Common myeloid progenitor, CD34-positive (primary cell): ENCODE measurements at regions not wholly inside any gene's neighbourhood (a gene's known extent, or its start where the extent isn't known, plus 50 kb on each side); places are given as distances from the start of the nearest gene placed in this dataset.

ENCODE experiments used
- CTCF ChIA-PET: fragments of 350-600 bp; sonication (Branson Sonifier 250); formaldehyde crosslinking; loops from one replicate; lab custom pipeline; 2021; ENCODE audit warnings: antibody characterized with exemption; lab: Charles Lee
- POLR2A ChIA-PET: fragments of 350-600 bp; sonication (Branson Sonifier 250); formaldehyde crosslinking; loops from one replicate; lab custom pipeline; 2021; ENCODE audit warnings: antibody characterized with exemption; lab: Charles Lee
- DNase-seq, 3 donors: peaks; one replicate each; pipeline versions ENCODE4 v3.0.0 to v3.0.0-alpha.2; 2013
- H3K27ac ChIP-seq, 2 experiments: 1 replicate in 1 of 2; 2 replicates in 1 of 2; pipeline ENCODE4 v1.7.0; 2013; ENCODE audit warnings: inconsistent platforms in 2 of 2, low read length in 2 of 2, mild to moderate bottlenecking in 2 of 2, low read depth in 1 of 2, moderate library complexity in 1 of 2; ENCODE audit not compliant: severe bottlenecking in 2 of 2, insufficient read depth in 1 of 2, poor library complexity in 1 of 2
- H3K27me3 ChIP-seq, 5 experiments: replicated peaks in 2 of 5; 1 replicate in 3 of 5; 2 replicates in 2 of 5; pipeline versions ENCODE4 v1.6.1 to v1.7.0; 2013; ENCODE audit warnings: low read length in 4 of 5, mild to moderate bottlenecking in 2 of 5, moderate library complexity in 2 of 5, inconsistent platforms in 1 of 5; ENCODE audit not compliant: insufficient read depth in 5 of 5, control insufficient read depth in 4 of 5
- H3K36me3 ChIP-seq, 4 experiments: 1 replicate in 2 of 4; 2 replicates in 2 of 4; pipeline versions ENCODE4 v1.6.1 to v1.7.0; 2013; ENCODE audit warnings: low read length in 3 of 4, control low read depth in 1 of 4, mild to moderate bottlenecking in 1 of 4; ENCODE audit not compliant: control insufficient read depth in 4 of 4, insufficient read depth in 4 of 4
- H3K4me1 ChIP-seq, 4 experiments: 1 replicate in 3 of 4; 2 replicates in 1 of 4; pipeline versions ENCODE4 v1.6.1 to v1.7.1; 2013; ENCODE audit warnings: low read length in 3 of 4, mild to moderate bottlenecking in 3 of 4, control low read depth in 1 of 4, inconsistent platforms in 1 of 4, moderate library complexity in 1 of 4; ENCODE audit not compliant: control insufficient read depth in 4 of 4, insufficient read depth in 4 of 4; ENCODE audit errors: control extremely low read depth in 1 of 4
- H3K4me3 ChIP-seq, 7 experiments: 1 replicate in 4 of 7; 2 replicates in 3 of 7; pipeline versions ENCODE4 v1.5.1 to v1.7.0; 2013; ENCODE audit warnings: mild to moderate bottlenecking in 7 of 7, low read length in 6 of 7, moderate library complexity in 6 of 7, inconsistent platforms in 2 of 7, low read depth in 2 of 7, control low read depth in 1 of 7; ENCODE audit not compliant: insufficient read depth in 4 of 7, control insufficient read depth in 1 of 7; ENCODE audit errors: extremely low read depth in 1 of 7
- H3K9me3 ChIP-seq, 5 experiments: 1 replicate in 4 of 5; 2 replicates in 1 of 5; pipeline versions ENCODE4 v1.6.1 to v1.7.1; 2013; ENCODE audit warnings: low read length in 4 of 5, mild to moderate bottlenecking in 2 of 5, inconsistent platforms in 1 of 5, low read depth in 1 of 5, moderate library complexity in 1 of 5; ENCODE audit not compliant: control insufficient read depth in 4 of 5, insufficient read depth in 2 of 5; ENCODE audit errors: control extremely low read depth in 1 of 5
- WGBS: methylation state at CpG from one replicate; pipeline ENCODE4 v1.1.5; 2013; ENCODE audit not compliant: insufficient coverage; 5-methylcytosine and 5-hydroxymethylcytosine counted together

DNA sequence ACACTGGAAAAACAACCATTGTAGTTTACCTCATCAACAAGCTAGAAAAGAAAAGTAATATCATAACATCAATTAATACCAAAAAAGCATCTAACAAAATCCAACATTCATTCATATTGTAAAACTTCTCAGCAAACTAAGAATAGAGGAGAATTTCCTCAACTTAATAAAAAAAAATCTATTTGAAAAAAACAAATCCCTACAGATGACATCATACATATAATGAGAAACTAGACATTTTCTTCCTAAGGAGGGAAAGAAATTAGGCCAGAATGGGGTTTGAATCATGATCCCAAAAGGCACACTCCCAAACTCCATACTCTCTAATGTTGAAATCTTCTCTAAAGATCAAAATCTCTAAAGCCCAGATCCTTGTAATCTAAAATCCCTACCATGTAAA, 460.0 kb downstream of the IRS1 start:
- no peaks in the 10 kb centered on the region for H3K4me1 ChIP-seq
- H3K27ac ChIP-seq, result no peak overlapping the region
- no peaks in the 10 kb centered on the region for H3K27me3 ChIP-seq
- no peak overlapping the region for H3K4me3 ChIP-seq
- no peaks in the 10 kb centered on the region for H3K36me3 ChIP-seq
- ChIA-PET POLR2A (no interaction called here), CTCF (no interaction called here)
- no peak for DNase-seq
- H3K9me3 ChIP-seq, result no peaks in the 10 kb centered on the region

DNA sequence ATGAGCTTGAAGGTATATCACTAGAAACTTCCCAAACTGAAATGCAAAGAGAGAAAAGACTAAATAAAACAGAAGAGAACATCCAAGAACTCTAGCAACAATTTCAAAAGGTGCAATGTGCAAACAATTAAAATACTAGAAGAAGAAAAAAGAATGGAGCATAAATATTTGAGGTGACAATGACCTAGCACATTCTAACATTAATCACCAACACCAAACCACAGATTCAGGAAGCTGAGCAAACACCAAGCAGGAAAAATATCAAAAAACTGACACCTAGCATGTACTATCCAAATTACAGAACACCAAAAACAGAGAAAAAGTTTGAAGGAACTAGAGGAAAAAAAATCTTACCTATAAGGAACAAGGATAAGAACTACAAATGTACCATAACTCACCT, 460.8 kb downstream of the IRS1 start:
- DNase-seq, result peak in 2 of 3 donors; percentile 1 to 17
- no peaks in the 10 kb centered on the region for H3K27me3 ChIP-seq
- CTCF ChIA-PET, result interaction anchor here (0.6 kb wide), 1 partner anchor 315 kb away, joined by 3 read pairs; no protein-coding TSS in a partner anchor
- POLR2A ChIA-PET, result no interaction called here
- H3K27ac ChIP-seq, result no peak overlapping the region
- H3K4me3 ChIP-seq, result no peak overlapping the region
- no peaks in the 10 kb centered on the region for H3K36me3 ChIP-seq
- H3K9me3 ChIP-seq, result no peaks in the 10 kb centered on the region
- no peaks in the 10 kb centered on the region for H3K4me1 ChIP-seq

DNA sequence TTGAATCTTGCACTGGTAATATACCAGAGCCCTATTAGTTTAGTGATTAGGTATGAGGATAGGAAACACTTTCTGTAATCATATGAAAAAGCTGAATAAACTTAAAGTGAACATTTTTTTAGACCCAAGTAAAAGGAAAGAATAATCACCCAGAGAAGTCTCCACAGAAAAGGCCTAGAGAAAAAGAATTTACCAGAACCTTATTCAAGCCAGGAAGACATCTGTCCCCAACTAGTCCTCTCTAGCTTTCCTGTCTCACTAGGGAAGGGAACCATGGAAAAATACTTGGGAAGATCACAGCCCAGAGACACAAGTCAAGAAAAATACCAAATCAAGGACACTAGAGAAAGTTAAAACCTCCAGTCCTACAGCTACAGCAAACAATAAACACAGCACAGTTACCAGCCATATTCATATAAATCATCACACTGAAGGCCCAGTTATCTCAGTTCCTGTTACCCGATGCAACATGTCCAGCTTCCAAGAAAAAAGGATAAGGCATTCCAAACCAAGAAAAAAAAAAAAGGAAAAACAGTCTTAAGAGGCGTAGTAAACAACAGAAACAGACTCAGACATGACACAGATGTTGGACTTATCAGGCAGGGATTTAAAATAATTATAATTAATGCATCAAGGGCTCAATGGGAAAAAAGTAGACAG, 461.5 kb downstream of the IRS1 start:
- CTCF ChIA-PET, result no interaction called here
- POLR2A ChIA-PET, result interaction anchor here (0.6 kb wide), 1 partner anchor 71 kb away, joined by 3 read pairs; no protein-coding TSS in a partner anchor

DNA sequence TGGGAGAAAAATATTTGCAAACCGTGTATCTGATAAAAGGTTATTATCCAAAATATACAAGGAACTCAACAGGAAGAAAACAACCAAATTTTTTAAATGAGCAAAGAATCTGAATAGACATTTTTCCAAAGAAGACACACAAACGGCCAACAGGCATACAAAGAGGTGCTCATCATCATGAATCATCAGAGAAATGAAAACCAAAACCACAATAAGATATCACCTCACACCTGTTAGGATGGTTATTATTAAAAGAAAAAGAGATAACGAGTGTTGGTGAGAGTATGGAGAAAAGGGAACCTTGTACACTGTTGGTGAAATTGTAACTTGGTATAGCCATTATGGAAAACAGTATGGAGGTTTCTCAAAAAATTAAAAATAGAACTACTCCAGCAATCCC, 463.3 kb downstream of the IRS1 start:
- CTCF ChIA-PET, result no interaction called here
- Histone ChIP-seq H3K4me3 (no peak overlapping the region), H3K36me3 (no peaks in the 10 kb centered on the region), H3K9me3 (no peaks in the 10 kb centered on the region), H3K27ac (no peak overlapping the region), H3K27me3 (no peaks in the 10 kb centered on the region), H3K4me1 (no peaks in the 10 kb centered on the region)
- POLR2A ChIA-PET, result no interaction called here
- no peak for DNase-seq
- no CpG with 5 or more reads among the region's 3 CpGs for WGBS

More for the DNA sequence above, 461.5 kb downstream of the IRS1 start:
- no CpG with 5 or more reads among the region's 2 CpGs for WGBS
- Histone ChIP-seq H3K27ac (no peak overlapping the region), H3K4me3 (no peak overlapping the region), H3K36me3 (no peaks in the 10 kb centered on the region), H3K9me3 (no peaks in the 10 kb centered on the region), H3K4me1 (no peaks in the 10 kb centered on the region), H3K27me3 (no peaks in the 10 kb centered on the region)
- no peak for DNase-seq

DNA sequence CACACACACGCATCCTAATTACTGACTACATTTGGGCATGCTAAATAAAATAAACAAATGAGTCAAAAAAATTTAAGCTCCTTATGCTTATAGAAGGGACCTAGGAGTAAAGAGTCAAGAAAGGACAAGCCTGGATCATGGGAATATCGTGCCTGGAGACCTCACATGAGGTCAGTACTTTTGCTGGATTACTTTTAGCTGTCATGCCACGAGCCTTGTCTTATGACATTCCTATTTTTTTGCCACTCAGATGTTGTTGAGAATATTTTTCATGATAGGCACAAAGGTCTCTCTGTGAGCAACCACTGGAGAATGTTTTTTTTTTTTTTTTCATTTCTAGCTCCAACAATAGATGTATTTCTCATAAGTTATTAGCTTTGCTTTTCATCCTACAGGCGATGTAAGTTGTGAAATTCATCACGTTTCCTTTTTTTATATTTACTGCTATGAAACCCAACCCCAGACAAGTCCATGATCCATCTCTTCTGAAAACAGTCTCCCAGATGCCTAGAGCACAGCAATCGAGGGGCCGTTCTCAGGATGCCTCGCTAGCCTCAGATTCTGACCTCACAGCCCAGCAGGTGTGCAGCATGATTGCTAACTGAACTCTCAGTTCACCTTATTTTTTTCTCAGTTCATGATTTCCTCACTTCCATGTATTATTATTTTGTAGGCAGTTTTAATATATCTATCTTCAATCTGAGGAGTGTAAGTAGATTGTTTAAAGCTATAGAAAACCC, 464.5 kb downstream of the IRS1 start:
- H3K9me3 ChIP-seq, result no peaks in the 10 kb centered on the region
- H3K4me1 ChIP-seq, result no peaks in the 10 kb centered on the region
- DNase-seq, result no peak
- no peak overlapping the region for H3K27ac ChIP-seq
- no peak overlapping the region for H3K4me3 ChIP-seq
- no peaks in the 10 kb centered on the region for H3K36me3 ChIP-seq
- ChIA-PET CTCF (no interaction called here), POLR2A (no interaction called here)
- H3K27me3 ChIP-seq, result no peaks in the 10 kb centered on the region
- 98% methylated on average over 5 of the region's 8 CpGs for WGBS

DNA sequence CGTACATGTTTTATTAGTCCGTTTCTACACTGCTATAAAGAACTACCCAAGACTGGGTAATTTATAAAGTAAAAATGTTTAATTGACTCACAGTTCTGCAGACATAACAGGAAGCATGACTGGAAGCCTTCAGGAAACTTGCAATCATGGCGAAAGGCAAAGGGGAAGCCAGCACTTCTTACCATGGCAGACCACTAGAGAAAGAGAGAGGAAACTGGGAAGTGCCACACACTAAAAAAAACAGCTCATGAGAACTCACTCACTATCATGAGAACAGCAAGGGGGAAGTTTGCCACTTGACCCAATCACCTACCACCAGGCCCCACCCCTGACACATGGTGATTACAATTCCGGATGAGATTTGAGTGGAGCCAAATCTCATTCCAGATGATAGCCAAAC, 466.2 kb downstream of the IRS1 start:
- DNase-seq, result no peak
- Histone ChIP-seq H3K9me3 (no peaks in the 10 kb centered on the region), H3K4me1 (no peaks in the 10 kb centered on the region), H3K27me3 (no peaks in the 10 kb centered on the region), H3K4me3 (no peak overlapping the region), H3K36me3 (no peaks in the 10 kb centered on the region), H3K27ac (no peak overlapping the region)
- 50% methylated on average over 1 of the region's 4 CpGs for WGBS
- ChIA-PET CTCF (no interaction called here), POLR2A (no interaction called here)

DNA sequence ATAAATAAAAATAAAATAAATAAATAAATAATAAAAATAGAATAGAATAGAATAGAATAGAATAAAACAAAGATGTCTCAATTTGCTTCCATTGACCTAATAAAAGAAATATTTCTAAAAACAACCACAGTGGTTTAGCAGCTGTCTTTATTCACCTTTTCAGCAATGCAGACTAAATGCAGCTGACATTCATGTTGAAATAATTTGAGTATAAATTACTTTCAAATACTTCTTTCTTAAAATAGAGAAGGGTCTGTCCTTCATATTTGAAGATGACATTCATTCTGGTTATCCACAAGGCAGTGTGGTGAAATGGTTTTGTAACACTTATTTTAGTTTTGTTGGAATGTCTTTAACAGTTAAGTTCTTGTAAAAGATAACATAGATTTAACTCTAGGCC, 469.4 kb downstream of the IRS1 start:
- Histone ChIP-seq H3K9me3 (no peaks in the 10 kb centered on the region), H3K36me3 (no peaks in the 10 kb centered on the region), H3K27ac (no peak overlapping the region), H3K4me1 (no peaks in the 10 kb centered on the region), H3K27me3 (no peaks in the 10 kb centered on the region), H3K4me3 (no peak overlapping the region)
- CTCF ChIA-PET, result no interaction called here
- no peak for DNase-seq
- POLR2A ChIA-PET, result no interaction called here
